GM18907 (cell line): ENCODE measurements at regions not wholly inside any gene's neighbourhood (a gene's known extent, or its start where the extent isn't known, plus 50 kb on each side); places are given as distances from the start of the nearest gene placed in this dataset.

Experiments
- ATAC-seq: cut with Tn5 transposase; IDR thresholded peaks from one replicate; pipeline ENCODE4 v1.9.1; 2021; ENCODE audit warnings: mild to moderate bottlenecking, moderate library complexity; ENCODE audit not compliant: unreplicated experiment

DNA sequence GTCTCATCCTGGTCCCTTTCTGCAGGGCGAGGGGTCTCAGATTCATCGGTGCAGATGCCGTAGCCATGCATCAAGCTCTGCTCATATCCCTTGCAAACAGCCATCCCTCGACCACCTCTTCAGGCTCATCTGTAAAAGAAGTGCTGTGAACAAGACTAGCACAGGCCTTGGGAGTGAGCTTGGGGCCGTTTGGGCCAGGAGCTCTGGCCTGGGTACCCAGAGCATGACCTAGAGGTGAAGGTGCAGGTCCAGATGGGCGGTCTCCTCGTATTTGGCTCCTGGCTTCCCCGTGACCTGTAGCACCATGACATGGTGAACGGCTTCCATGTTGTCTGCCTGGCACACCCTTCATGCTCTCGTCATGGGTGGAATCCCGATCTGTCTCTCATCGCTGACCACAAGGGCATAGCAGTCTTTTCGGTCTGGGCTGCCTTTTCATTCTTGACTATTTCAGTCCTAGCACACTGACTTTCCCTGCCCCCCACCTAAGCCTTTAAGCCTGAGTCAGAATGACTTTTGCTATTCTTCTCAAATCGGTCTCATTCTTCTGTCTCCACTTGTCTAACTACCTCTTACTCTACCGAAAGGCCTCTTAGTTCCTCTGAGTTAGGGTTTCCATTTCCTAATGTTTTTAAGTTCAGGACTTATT is 216.0 kb downstream of the FOXL1 start:
- ATAC-seq: no peak

DNA sequence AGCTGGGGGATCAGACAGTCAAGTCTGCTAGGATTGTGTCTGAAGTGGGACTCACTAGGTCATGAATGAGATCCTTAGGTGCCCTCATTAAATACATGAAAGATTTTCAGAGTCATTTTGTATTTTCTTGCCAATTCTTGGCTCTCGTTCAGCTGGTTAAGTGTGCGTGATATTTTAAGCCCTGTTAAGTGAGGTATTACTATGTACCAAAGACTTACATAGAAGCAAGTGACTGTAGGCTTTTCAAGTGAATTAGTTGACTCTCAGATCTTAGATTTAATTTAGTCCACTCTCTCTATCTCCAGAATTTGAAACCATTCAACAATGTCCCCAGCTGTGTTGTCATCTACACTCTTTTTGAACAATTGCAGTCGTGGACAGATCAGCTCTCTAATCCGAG is 219.4 kb downstream of the FOXL1 start:
- no peak for ATAC-seq

DNA sequence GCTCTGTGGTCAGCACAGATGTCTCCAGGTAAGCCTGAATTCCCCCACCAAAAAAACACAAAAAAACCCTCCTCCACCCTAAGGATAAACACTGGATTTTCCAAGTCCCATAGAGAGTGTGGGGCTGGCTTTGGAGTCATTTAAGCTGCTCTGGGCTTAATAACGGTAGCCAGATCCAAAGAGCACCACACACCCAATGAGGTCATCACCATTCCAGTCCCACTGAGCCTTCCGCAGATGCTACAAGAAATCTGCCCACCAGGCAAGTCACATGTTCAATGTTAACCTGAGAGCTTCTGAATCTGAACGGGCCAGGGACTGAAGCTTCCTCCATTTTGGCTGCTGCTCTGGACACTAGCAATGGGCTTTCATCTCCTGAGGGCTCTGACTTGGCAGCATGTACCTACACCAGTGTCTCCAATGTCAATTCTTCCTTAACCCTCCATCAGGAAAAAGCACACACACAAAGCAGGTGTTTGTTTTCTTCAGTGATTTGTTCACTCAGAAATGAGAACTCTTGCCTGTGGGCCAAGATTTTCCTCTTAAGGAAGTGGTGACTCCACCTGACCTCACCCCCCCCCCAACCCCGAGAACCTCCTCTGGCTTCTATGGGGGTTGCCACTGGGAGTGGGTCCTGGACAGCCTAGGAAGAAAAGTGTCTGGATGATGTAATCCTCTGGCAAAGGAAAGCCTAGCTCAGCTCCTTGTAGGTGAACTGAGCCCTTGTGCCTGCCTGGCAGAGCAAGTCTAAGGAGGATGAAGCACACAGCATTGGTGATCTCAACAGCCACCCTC is 220.1 kb downstream of the FOXL1 start:
- no peak for ATAC-seq

DNA sequence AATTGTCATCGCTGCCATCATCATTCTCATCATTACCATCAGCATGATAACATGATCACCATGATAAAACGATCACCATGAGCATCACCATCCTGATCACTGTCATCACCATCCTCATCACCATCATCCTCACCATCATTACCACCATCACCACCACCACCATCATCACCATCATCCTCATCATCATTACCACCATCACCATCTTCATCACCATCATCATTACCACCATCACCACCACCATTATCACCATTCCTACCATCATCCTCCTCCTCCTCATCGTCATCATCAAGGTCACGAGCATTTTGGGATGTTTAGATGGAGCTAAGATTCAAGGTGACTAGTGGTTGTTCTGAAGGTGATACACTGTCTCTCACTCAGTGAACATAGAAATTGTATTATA is 221.0 kb downstream of the FOXL1 start:
- ATAC-seq: no peak

DNA sequence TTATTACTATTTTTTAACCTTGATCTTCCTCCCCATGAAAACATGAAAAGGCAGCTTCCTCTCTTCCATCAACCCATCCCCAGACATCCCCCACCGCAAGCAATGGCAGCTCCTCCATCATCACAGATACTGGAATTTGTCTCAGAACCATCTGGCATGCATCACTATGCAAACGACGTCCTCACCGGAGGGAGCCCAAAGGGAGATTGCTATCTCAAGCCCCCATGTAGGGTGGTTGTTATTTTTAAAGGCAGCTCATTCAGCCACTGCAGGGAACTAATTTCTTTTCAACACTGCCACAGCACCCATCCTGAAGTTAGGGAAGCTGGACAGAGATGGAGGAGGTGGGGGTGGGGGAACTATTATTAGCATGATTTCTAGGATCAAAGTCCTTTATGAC is 222.5 kb downstream of the FOXL1 start:
- ATAC-seq: no peak

DNA sequence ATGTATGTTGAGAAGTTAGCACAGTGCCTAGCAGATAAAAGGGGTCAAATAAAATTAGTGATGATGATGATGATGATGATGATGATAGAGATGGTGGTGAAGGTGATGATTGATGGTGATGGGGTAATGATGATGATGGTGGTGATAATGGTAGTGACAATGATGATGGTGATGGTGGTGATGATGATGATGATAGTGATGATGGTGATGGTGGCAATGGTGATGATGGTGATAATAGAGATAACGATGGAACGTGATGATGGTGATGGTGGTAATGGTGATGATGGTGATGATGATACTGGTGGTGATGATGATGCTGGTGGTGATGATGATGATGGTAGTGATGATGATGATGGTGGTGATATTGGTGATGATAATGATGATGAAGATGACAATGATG is 223.7 kb downstream of the FOXL1 start:
- ATAC-seq: no peak

DNA sequence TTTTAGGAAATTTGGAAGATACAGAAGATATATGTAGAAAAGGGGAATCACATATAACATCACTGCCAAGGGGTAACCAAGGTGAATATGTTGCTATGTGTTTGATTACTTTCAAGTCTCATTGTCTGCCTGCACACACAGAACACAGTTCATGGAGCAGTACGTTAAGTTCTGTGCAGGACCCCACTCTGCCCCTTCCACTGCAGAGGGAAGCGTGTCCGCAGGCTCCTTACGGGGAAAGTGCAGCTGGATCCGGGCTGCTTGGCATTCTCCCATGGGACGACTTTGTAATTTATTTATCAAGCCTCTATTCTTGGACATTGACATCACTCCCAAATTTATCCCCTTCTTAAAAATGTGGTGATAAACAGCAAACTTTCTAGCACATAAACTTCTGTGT is 226.8 kb downstream of the FOXL1 start:
- ATAC-seq: no peak

DNA sequence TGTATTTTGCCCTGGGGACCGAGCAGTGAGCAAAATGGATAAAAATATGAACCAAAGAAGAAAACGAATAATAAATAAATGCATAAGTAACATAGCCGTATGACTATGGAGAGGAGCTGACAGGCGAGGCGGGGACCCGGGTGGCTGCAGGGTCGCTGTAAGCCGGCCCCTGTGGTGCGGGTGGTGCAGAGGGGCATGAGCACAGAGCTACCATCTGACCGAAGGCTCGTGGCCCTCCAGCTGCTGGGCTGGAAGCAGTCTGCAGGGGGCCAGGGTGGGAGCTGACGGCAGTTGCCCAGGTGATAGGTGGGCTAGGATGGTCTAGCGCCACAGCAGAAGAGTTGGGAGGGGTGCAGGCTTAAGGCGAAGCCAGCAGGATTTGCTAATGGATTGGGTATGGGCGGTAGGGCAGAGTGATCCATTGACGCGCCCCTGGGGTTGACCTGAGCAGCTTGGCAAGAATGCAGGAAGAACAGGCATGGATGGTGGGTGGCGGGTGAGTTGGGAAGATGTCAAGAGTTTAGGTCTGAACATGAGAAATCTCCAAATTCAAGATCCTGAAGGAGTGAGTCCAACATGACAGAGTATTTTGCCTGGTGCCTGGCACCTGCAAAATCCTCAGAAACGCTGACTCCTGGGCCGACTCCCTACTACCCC is 228.0 kb downstream of the FOXL1 start:
- no peak for ATAC-seq

DNA sequence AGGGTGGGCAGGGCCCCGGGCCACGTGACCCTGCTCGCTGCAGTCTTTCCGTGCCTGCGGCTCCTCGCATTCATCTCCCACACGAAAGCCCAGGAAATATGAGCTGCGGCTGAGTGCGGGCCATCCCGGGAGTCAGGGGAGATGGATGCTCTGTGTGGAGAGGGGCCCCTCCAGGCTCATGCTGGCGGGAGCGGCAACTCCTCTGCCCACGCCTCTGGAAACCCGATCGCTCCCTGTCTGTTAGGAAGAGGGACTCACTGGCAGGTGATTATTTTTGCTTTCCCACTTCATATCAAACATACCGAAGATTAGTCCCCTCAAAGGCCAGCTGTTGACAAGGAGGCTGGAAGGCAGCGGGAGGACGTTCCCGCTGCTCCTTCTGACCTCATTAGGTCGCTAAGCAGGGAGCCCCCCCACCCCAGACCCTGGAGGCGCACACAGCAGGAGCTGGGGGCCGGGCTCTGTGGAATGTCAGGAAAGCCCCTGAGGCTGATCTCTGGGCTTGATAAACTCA is 228.5 kb downstream of the FOXL1 start:
- no peak for ATAC-seq

DNA sequence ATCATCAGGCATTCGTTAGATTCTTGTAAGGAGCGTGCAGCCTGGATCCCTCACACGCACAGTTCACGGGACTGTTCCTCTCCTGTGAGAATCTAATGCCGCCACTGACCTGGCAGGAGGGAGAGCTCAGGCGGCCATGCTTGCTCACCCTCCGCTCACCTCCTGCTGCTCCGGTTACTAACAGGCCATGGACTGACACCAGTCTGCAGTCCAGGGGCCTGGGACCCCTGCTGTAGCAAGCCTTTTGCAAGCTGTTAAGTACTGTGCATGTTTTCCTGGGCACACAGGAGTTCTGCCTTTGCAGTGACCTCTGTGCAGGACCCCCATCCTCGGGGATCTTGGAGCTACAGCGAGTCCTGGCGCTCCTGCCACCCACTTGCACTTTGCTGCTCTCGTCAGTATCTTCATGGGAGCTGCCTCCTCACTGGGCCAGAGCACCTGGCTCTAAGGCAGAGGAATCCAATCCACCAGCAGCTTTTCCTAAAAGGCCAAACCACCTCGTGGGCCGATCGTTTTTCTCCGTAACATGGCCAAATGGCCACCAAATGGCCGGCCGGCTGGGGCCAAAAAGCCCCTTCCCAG is 230.6 kb downstream of the FOXL1 start:
- ATAC-seq: no peak

DNA sequence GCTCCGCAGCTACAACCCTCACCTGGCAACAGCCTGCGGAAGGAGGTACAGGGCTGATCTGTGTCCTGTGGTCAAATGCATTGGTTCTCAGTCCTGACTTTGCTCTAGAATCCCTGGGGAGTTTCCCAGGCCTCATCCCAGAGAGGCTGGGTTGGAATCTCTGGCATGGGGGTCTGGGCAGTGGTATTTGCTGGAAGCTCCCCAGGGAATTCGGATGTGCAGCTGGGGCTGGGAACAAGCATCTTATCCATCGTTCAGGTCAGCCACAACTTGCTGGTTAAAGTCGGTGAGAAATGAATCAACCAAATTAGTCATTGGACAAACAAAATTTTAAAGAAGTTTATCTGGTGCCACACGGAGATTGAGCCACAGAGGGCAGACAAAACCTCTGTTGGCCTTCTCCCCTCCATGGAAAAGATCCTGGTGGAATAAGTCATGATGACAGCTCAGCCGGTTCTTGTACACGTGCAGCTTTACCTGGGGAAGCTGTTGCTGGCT is 231.2 kb downstream of the FOXL1 start:
- no peak for ATAC-seq

DNA sequence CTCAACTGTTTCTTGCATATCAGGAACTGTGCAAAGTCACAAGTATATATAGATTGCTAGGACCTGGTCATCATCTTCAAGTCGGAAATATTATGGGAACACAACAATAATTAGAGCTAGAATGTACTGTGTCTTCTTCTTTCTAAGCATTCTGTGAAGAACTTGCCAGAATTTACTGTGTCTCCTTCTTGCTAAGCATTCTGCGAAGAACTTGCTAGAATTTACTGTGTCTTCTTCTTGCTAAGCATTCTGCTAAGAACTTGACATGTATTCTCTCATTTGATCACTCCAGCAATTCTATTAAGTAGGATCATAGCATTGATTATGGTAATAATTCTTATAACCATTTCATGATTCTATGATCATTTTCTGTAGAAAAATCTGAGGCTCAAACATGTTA is 231.7 kb downstream of the FOXL1 start:
- ATAC-seq: no peak

DNA sequence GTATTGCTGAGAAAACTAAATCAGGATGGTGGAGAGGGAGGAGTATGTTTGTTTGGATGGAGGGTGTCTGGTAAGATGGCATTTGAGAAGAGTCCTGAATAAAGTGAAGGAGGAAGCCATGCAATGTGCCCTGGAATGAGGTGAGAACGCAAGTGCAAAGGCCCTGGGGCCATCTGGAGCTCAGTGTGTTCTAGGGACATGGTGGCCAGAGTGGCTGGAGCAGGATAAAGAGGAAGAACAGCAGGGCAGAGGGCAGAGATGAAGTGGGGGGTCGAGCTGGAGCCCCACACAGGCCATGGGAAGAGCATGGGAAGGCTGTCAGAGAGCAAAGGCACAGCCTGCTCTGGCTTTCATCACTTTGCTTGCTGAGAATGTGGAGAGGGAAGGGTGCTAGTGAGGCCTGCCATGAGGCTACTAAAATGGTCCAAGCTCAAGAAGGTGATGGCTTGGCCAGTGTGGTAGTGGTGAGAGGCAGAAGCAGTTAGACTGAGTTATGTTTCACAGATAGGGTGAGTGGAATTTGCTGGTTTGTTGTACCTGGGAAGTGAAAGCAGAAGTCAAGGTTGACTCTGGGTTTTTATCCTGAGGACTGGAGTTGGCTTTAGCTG is 234.1 kb downstream of the FOXL1 start:
- no peak for ATAC-seq

DNA sequence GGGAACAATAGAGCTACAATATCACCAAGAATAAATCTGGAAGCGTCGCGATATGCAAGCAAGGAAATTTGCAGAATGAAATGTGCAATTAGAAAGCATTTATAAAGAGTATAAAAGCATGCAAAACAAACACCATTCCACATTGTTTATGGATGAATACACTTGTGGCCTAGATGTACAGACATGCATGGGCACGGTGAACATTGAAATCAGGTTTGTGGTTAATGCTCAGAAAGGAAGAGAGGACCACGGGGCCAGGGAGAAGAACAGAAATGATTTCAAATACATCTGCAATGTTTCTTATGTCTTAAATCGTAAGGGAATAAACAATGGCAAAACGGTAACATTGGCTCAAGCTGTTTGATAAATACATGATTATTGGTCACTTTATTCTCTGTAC is 235.9 kb downstream of the FOXL1 start:
- no peak for ATAC-seq

DNA sequence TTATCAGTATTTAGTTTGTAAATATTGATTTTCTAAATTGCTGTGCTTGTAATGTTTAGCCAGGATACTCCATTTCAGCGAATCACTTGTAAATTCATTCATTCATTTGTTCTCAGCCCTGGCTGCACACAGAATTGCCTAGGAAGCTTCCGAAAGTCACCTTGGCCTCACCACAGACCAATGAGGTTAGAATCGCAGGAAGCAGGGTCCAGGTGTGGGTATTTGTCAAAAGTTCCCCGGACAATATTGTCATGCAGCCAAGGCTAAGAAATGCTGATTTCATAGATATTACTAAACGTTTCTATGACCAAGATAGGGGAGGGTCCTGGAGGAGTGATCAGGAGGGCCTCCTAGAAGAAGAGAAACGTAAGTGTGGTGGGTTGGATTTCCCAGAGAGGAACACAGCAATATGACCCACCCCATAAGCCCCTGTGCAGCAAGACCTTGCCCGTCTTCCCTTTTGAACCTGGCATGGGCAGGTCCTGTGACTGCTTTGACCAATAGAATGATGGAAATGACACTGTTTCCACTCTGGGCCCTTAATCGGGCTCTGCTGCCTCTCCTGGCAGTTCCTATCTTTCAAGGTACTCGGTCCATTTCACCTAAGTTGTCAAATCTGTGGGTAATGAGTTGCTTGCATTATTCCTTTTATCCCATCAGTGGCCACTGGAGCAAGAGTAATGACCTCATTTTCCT is 238.7 kb downstream of the FOXL1 start:
- ATAC-seq: no peak

DNA sequence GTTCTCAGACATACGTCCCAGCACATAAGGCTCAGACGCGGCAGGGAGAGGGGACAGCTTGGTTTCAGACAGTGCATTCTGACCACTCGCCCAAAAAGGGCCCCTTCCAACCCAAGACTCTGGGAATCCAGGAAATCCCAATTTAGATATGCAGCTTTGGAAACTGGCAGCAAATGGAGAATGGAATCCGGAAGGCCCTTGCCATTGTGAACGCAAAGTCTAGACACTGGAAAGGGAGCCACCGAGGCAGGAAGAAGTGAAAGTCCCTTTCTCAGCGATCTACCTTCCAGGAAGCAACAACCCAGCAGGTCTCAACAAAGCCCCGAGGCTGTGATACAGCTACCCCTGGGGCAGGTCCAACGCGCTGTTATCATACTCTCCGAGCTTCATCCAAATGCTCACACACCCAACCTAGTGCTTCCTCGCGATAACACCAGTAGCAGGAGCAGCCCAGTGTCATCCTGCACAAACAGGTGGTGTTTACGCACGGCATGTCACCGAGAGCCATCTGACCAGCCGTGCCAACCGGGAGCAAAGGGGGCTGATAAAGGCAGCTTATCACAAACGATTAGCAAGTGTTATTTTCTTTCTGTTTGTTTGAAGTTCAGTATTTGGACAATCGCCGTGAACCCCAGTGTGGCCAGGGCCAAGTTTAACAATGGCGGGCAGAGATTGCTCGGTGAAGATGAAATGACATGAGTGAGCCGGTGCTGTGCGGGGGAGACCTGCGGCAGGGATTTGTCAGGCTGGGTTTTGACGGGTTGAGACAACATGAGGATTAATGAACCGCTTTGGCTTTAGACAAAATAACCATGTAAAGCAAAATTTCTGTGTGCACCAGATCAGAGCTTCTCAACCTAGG is 240.6 kb downstream of the FOXL1 start:
- no peak for ATAC-seq

DNA sequence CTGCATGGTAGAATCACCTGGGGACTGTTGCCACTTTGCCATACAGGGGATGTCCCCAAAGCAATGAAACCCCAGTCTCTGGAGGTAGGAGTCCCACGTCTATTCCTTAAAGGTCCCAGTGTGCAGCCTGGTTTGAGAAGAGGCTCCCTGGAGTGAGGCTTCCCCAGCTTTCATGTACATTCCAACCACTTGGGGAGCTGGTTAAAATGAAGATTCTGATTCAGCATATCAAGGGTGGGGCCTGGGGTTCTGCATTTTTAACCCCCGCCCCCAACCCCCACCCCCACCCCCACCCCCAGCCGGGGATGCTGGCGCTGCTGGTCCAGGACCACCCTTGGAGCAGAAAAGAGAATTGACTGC is 241.2 kb downstream of the FOXL1 start:
- no peak for ATAC-seq

DNA sequence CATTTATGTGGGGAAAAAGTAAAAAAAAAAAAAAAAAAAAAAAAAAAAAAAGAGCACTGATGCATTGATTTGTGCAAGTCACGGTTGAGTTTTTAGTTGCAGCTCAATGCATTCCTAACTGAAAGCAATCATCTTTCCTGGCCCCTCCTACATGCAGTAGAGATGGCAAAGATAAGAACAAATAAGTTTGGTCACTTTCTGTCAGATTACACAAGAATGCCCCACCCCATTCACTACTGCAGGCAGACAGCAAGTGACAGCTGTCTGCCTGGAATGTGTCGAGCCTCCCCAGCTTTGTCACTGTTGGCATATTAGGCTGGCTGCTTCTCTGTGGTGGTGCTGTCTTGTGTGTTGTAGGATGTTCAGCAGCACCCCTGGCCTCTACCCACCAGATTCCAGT is 243.5 kb downstream of the FOXL1 start:
- ATAC-seq: no peak

DNA sequence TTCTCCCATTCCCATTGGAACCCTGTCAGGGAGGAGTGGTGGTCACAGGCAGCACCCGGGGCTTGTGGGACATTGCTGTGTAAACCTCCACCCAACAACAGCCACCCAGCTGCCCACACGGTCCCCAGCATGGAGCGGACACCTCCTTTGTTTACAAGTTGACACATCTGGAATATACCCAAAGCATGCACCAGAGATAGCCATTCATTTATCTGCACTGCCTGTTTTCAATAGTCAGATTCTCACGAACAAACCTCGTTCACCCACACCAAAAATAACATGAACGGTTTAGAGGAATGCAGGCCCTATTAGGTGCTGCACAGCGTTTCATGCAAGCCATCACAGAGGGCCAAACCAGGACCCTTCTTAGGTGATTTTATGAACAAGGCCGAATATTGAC is 244.8 kb downstream of the FOXL1 start:
- ATAC-seq: no peak
